Activated CD8-positive, alpha-beta T cell treated with anti-CD3 and anti-CD28 coated beads for 36 hours (primary cell): ENCODE measurements at regions not wholly inside any gene's neighbourhood (a gene's known extent, or its start where the extent isn't known, plus 50 kb on each side); places are given as distances from the start of the nearest gene placed in this dataset.

Source experiments
- ATAC-seq: fragments of 200-7000 bp; cut with Tn5 transposase; one replicate; pipeline ENCODE4 v1.10.0; 2021; ENCODE audit warnings: mild to moderate bottlenecking, moderate library complexity
- CTCF ChIA-PET: fragments of 350-600 bp; sonication (Branson Sonifier 250); formaldehyde crosslinking; loops from one replicate; lab custom pipeline; 2021; ENCODE audit warnings: antibody characterized with exemption; lab: Charles Lee
- POLR2A ChIA-PET: fragments of 350-600 bp; sonication (Branson Sonifier 250); formaldehyde crosslinking; loops from one replicate; lab custom pipeline; 2021; ENCODE audit warnings: antibody characterized with exemption; lab: Charles Lee
- DNase-seq: peaks from one replicate; pipeline ENCODE4 v3.0.0-alpha.2; 2020
- H3K27ac Mint-ChIP-seq: one replicate; pipeline ENCODE4 v1.8.0; 2021; ENCODE audit warnings: mild to moderate bottlenecking, mixed read lengths
- H3K27me3 Mint-ChIP-seq: one replicate; pipeline ENCODE4 v1.8.0; 2021; ENCODE audit warnings: mixed read lengths
- H3K36me3 Mint-ChIP-seq: one replicate; pipeline ENCODE4 v1.8.0; 2021; ENCODE audit warnings: low read depth, mixed read lengths
- H3K4me1 Mint-ChIP-seq: one replicate; pipeline ENCODE4 v1.8.0; 2021; ENCODE audit warnings: low read depth, mixed read lengths
- H3K4me3 Mint-ChIP-seq: one replicate; pipeline ENCODE4 v1.8.0; 2021; ENCODE audit warnings: mild to moderate bottlenecking, moderate library complexity, mixed read lengths
- H3K9me3 Mint-ChIP-seq: one replicate; pipeline ENCODE4 v1.8.0; 2021; ENCODE audit warnings: mixed read lengths
- intact Hi-C: fragments of 100-400 bp; cut with micrococcal nuclease; formaldehyde crosslinking; loops from one replicate; pipeline ENCODE4 v1.10.0; 2022
- TF ChIP-seq, protein P1 (sequence below): fragments of 200-600 bp; IDR thresholded peaks from one replicate; pipeline ENCODE4 v1.8.0; 2022; ENCODE audit warnings: antibody characterized with exemption, mild to moderate bottlenecking

DNA sequence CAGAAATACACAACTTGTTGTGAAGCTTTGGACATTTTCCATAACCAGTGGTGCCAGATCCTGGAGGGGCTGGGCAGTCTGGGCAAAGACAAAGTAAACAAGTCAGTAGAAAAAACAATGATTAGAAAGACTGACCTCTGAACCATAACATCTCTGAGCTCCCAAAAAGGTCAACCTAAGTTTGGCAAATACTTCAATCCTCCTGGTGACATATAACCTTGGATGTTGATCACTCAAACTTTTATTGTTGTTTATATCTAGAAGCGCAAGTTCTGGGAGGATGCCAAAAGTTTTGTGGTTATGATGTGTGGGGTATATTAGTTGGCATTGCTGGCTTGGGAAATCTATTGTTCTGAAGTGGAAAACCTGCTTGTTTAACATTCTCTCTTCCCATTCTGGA lies 257.7 kb downstream of the DIPK2A start:
- TF ChIP-seq, protein P1, sequence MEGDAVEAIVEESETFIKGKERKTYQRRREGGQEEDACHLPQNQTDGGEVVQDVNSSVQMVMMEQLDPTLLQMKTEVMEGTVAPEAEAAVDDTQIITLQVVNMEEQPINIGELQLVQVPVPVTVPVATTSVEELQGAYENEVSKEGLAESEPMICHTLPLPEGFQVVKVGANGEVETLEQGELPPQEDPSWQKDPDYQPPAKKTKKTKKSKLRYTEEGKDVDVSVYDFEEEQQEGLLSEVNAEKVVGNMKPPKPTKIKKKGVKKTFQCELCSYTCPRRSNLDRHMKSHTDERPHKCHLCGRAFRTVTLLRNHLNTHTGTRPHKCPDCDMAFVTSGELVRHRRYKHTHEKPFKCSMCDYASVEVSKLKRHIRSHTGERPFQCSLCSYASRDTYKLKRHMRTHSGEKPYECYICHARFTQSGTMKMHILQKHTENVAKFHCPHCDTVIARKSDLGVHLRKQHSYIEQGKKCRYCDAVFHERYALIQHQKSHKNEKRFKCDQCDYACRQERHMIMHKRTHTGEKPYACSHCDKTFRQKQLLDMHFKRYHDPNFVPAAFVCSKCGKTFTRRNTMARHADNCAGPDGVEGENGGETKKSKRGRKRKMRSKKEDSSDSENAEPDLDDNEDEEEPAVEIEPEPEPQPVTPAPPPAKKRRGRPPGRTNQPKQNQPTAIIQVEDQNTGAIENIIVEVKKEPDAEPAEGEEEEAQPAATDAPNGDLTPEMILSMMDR, result no peak
- Mint-ChIP-seq H3K36me3 (no peaks in the 10 kb centered on the region), H3K27me3 (peaks cover 7% of the 10 kb centered on the region), H3K27ac (no peak overlapping the region), H3K4me1 (no peaks in the 10 kb centered on the region), H3K4me3 (no peak overlapping the region), H3K9me3 (no peaks in the 10 kb centered on the region)
- ChIA-PET POLR2A (no interaction called here), CTCF (no interaction called here)
- DNase-seq, result no peak
- ATAC-seq, result no peak
- intact Hi-C loops, result no loop called here

DNA sequence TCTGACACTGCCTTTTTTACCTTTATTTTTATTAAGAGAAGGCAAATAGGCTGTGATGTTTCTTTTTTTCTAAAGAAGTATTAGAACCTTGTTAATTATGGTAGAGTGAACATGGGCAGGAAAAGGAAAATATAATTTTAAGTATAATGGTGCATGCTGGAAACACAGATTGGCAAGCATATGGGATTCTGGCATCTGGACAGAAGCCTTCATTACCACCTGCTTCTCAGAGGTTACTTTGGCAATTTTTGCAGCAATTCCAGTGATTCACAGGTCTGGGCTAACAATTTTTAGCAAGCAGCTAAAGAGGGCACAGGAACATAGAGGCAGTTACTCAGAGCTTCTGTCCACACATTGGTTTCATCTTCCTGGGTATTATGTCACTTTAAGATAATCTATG lies 258.3 kb downstream of the DIPK2A start:
- ChIA-PET POLR2A (no interaction called here), CTCF (no interaction called here)
- peaks cover 7% of the 10 kb centered on the region for H3K27me3 Mint-ChIP-seq
- TF ChIP-seq, protein P1, result no peak
- no peaks in the 10 kb centered on the region for H3K36me3 Mint-ChIP-seq
- no peaks in the 10 kb centered on the region for H3K9me3 Mint-ChIP-seq
- no peak overlapping the region for H3K27ac Mint-ChIP-seq
- DNase-seq, result no peak
- ATAC-seq, result no peak
- no peak overlapping the region for H3K4me3 Mint-ChIP-seq
- intact Hi-C loops, result no loop called here
- H3K4me1 Mint-ChIP-seq, result no peaks in the 10 kb centered on the region

DNA sequence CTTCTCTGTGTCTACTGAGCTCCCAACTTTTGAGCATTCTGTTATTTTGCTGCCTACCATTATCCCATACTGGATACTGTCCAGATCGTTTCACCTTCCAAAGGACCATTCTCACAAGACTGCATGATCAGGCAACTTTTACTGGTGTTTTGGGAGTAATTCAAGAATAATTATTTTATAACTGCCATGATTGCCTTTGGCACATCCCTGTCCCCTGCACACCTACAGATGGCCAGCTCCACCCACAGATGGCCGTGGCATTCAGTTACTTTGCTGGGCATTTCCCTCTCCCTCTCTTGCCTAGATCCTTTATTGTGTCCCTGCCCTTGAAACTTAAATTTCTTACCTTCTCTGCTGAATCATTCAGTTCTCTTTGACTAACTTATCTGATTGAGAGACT lies 263.9 kb downstream of the DIPK2A start:
- Mint-ChIP-seq H3K27ac (no peak overlapping the region), H3K4me3 (no peak overlapping the region), H3K27me3 (no peaks in the 10 kb centered on the region), H3K9me3 (no peaks in the 10 kb centered on the region), H3K36me3 (no peaks in the 10 kb centered on the region), H3K4me1 (no peaks in the 10 kb centered on the region)
- POLR2A ChIA-PET, result no interaction called here
- intact Hi-C loops, result no loop called here
- DNase-seq (no peak), ATAC-seq (no peak)
- CTCF ChIA-PET, result no interaction called here
- TF ChIP-seq, protein P1, result no peak

DNA sequence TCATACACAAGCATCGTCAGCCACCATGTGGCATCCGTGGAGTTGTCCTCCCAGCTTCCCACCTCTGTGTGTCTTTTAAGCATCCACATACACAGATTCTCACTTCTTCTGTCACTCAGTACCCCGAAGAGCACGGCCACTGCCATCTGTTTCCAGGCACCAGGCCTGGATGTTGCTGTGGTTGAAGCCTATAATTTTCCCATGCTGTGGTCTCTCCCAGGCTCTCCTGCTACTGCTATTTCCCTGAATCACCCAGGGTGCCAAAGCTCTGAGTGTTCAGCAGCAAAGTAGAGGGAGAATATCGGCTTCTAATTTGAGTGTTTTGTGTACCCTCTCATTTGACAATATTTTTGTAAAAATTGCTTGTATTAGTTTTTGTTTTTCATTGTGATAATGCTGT lies 265.7 kb downstream of the DIPK2A start:
- H3K4me3 Mint-ChIP-seq, result no peak overlapping the region
- TF ChIP-seq, protein P1, result no peak
- POLR2A ChIA-PET, result no interaction called here
- H3K27ac Mint-ChIP-seq, result no peak overlapping the region
- DNase-seq (no peak), ATAC-seq (no peak)
- intact Hi-C loops, result no loop called here
- no peaks in the 10 kb centered on the region for H3K4me1 Mint-ChIP-seq
- no peaks in the 10 kb centered on the region for H3K27me3 Mint-ChIP-seq
- no peaks in the 10 kb centered on the region for H3K36me3 Mint-ChIP-seq
- no peaks in the 10 kb centered on the region for H3K9me3 Mint-ChIP-seq
- CTCF ChIA-PET, result no interaction called here

DNA sequence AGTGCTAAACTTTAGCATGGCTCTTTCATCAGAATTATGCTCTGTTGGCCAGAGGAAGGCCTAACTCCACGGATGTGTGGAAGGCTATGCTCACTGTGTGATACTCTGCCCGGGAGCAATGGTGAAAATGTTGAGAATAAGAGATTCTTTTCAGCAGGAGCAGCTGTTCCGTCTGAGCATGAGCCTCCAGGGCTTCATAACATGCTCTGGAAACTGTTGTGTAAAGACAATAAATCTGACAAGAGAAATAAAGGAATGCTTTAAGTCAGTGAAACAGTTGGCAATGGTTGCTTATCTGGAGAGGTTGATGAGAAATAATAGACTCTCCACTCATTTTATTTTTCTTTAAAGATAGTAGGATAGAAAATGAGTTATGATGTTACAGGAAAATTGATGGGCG lies 269.8 kb downstream of the DIPK2A start:
- ChIA-PET CTCF (no interaction called here), POLR2A (no interaction called here)
- TF ChIP-seq, protein P1, result no peak
- intact Hi-C loops, result no loop called here
- Mint-ChIP-seq H3K4me1 (no peaks in the 10 kb centered on the region), H3K9me3 (no peaks in the 10 kb centered on the region), H3K36me3 (no peaks in the 10 kb centered on the region), H3K27ac (no peak overlapping the region), H3K27me3 (peaks cover 2% of the 10 kb centered on the region), H3K4me3 (no peak overlapping the region)
- ATAC-seq (no peak), DNase-seq (no peak)
